Stomach (tissue), 4 donors: ENCODE measurements at regions not wholly inside any gene's neighbourhood (a gene's known extent, or its start where the extent isn't known, plus 50 kb on each side); places are given as distances from the start of the nearest gene placed in this dataset.

ENCODE experiments used
- EP300 ChIP-seq: sonication (generic); formaldehyde crosslinking; IDR thresholded peaks from one replicate; pipeline ENCODE4 v1.6.1; 2017; ENCODE audit warnings: antibody characterized with exemption
- POLR2A ChIP-seq, 4 donors: fragments of 450-650 bp; IDR thresholded peaks; one replicate each; pipeline ENCODE4 v1.6.1; 2016; ENCODE audit warnings: antibody characterized with exemption in 4 of 4, control low read depth in 2 of 4, mild to moderate bottlenecking in 1 of 4, moderate library complexity in 1 of 4
- POLR2AphosphoS5 ChIP-seq, 3 donors: sonication (generic); formaldehyde crosslinking; IDR thresholded peaks; one replicate each; pipeline ENCODE4 v1.6.1; 2016; ENCODE audit warnings: antibody characterized with exemption in 3 of 3
- TF ChIP-seq, protein P1 (sequence below), 7 experiments: fragments of 450-650 bp in 4 of 7; fragments of 200-600 bp in 3 of 7; sonication (generic) in 3 of 7; IDR thresholded peaks; one replicate each; pipeline ENCODE4 v1.5.1; 2016 to 2019; ENCODE audit warnings: antibody characterized with exemption in 7 of 7, control low read depth in 2 of 7, mild to moderate bottlenecking in 1 of 7

DNA sequence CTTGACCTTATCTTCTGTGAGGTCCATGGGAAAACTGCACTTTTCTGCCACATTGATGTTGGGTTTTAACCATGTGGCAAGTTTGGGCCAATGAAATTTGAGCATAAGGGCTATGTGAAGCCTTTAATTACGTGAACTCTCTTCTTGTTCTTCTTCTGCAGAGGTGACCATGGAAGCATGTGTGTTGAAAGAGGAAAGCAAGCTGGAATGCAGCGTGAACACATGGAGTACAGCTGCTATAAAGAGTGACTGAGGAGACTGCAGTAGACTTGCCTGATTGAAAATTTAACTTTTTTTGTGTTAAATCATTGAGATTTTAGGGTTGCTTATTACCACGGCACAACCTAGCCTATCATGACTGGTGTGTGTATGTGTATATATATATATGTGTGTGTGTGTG is 347.3 kb downstream of the ZIC1 start:
- TF ChIP-seq POLR2A (IDR thresholded peaks at IDR 0.05) (no peak), POLR2AphosphoS5 (IDR thresholded peaks at IDR 0.05) (no peak), EP300 (no peak)
- TF ChIP-seq, protein P1, sequence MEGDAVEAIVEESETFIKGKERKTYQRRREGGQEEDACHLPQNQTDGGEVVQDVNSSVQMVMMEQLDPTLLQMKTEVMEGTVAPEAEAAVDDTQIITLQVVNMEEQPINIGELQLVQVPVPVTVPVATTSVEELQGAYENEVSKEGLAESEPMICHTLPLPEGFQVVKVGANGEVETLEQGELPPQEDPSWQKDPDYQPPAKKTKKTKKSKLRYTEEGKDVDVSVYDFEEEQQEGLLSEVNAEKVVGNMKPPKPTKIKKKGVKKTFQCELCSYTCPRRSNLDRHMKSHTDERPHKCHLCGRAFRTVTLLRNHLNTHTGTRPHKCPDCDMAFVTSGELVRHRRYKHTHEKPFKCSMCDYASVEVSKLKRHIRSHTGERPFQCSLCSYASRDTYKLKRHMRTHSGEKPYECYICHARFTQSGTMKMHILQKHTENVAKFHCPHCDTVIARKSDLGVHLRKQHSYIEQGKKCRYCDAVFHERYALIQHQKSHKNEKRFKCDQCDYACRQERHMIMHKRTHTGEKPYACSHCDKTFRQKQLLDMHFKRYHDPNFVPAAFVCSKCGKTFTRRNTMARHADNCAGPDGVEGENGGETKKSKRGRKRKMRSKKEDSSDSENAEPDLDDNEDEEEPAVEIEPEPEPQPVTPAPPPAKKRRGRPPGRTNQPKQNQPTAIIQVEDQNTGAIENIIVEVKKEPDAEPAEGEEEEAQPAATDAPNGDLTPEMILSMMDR (IDR thresholded peaks at IDR 0.05), result no peak
